Brain pericyte (primary cell): ENCODE measurements at regions not wholly inside any gene's neighbourhood (a gene's known extent, or its start where the extent isn't known, plus 50 kb on each side); places are given as distances from the start of the nearest gene placed in this dataset.
"Not testable (repeated sequence)": the region's sequence is repeated elsewhere in the genome, so short reads cannot be mapped to it uniquely, and the experiment has no call there.

Experiments
- DNase-seq: peaks from one replicate; pipeline ENCODE4 v3.0.0-alpha.2; 2012; ENCODE audit warnings: low read depth, low spot score

GRCh38 chr4:11130195-11130970 is 298.3 kb downstream of the HS3ST1 start:
- no peak for DNase-seq

- no peak for DNase-seq
Observed at GRCh38 chr4:11120435-11120834, 308.3 kb downstream of the HS3ST1 start.

- no peak for DNase-seq
Observed at GRCh38 chr4:11119474-11119873, 309.2 kb downstream of the HS3ST1 start.

GRCh38 chr4:11118513-11118912 is 310.2 kb downstream of the HS3ST1 start:
- DNase-seq = no peak

- DNase-seq = no peak
Observed at GRCh38 chr4:11116940-11117339, 311.8 kb downstream of the HS3ST1 start.

GRCh38 chr4:11111876-11112275 is 316.8 kb downstream of the HS3ST1 start:
- DNase-seq = no peak

GRCh38 chr4:11111370-11111769 is 317.3 kb downstream of the HS3ST1 start:
- no peak for DNase-seq

GRCh38 chr4:11106759-11107158 is 321.9 kb downstream of the HS3ST1 start:
- DNase-seq = no peak

- no peak for DNase-seq
Observed at GRCh38 chr4:11106190-11106589, 322.5 kb downstream of the HS3ST1 start.

GRCh38 chr4:11105715-11106114 is 323.0 kb downstream of the HS3ST1 start:
- no peak for DNase-seq

GRCh38 chr4:11098461-11098860 is 330.2 kb downstream of the HS3ST1 start:
- DNase-seq = no peak

GRCh38 chr4:11097725-11098124 is 331.0 kb downstream of the HS3ST1 start:
- no peak for DNase-seq

GRCh38 chr4:11081006-11081405 is 347.7 kb downstream of the HS3ST1 start:
- DNase-seq = no peak

GRCh38 chr4:11079171-11079570 is 349.5 kb downstream of the HS3ST1 start:
- DNase-seq = no peak

GRCh38 chr4:11074581-11075241 is 354.0 kb downstream of the HS3ST1 start:
- no peak for DNase-seq

GRCh38 chr4:11073621-11074051 is 355.1 kb downstream of the HS3ST1 start:
- DNase-seq = peak; percentile 17

- no peak for DNase-seq
Observed at GRCh38 chr4:11072999-11073398, 355.7 kb downstream of the HS3ST1 start.

GRCh38 chr4:11072463-11072862 is 356.2 kb downstream of the HS3ST1 start:
- DNase-seq = no peak

- no peak for DNase-seq
Observed at GRCh38 chr4:11070813-11071212, 357.9 kb downstream of the HS3ST1 start.

GRCh38 chr4:11069581-11070211 is 359.0 kb downstream of the HS3ST1 start:
- DNase-seq = no peak

- DNase-seq = no peak
Observed at GRCh38 chr4:11069083-11069482, 359.6 kb downstream of the HS3ST1 start.

- not testable (repeated sequence) for DNase-seq
Observed at GRCh38 chr4:11066584-11066983, 362.1 kb downstream of the HS3ST1 start.

- DNase-seq = not testable (repeated sequence)
Observed at GRCh38 chr4:11060637-11061036, 368.1 kb downstream of the HS3ST1 start.
